ENCODE measurements at regions not wholly inside any gene's neighbourhood (a gene's known extent, or its start where the extent isn't known, plus 50 kb on each side); places are given as distances from the start of the nearest gene placed in this dataset.

GRCh38 chr20:51159981-51160380 lies 137.1 kb upstream of the KCNG1 start:
- TF ChIP-seq SPI1 (IDR thresholded peaks at IDR 0.05; ENCODE audit: low read depth, low read length), result no peak
- no peak for TF ChIP-seq TAF1 (IDR thresholded peaks at IDR 0.05; ENCODE audit: low read depth, low read length)
- no peak for TF ChIP-seq POLR2A (IDR thresholded peaks at IDR 0.05; ENCODE audit: low read depth, low read length)
- TF ChIP-seq PAX5 (IDR thresholded peaks at IDR 0.05; ENCODE audit: insufficient read depth, low read length, severe bottlenecking), result no peak
- TF ChIP-seq POLR2AphosphoS5 (IDR thresholded peaks at IDR 0.05; ENCODE audit: low read depth, low read length), result no peak
- TF ChIP-seq POU2F2 (IDR thresholded peaks at IDR 0.05; ENCODE audit: low read depth, low read length), result no peak
